Neutrophil (primary cell): ENCODE measurements at regions not wholly inside any gene's neighbourhood (a gene's known extent, or its start where the extent isn't known, plus 50 kb on each side); places are given as distances from the start of the nearest gene placed in this dataset.
"Not testable (repeated sequence)": the region's sequence is repeated elsewhere in the genome, so short reads cannot be mapped to it uniquely, and the experiment has no call there.

ENCODE experiments used
- H3K27ac ChIP-seq: fragments of 200-600 bp; sonication (generic); 2 replicates; pipeline ENCODE4 v1.5.1; 2016; ENCODE audit warnings: mild to moderate bottlenecking, moderate library complexity
- H3K27me3 ChIP-seq: fragments of 200-600 bp; sonication (generic); 2 replicates; pipeline ENCODE4 v1.6.0; 2016; ENCODE audit warnings: mild to moderate bottlenecking
- H3K36me3 ChIP-seq: fragments of 200-600 bp; sonication (generic); 2 replicates; pipeline ENCODE4 v1.5.1; 2017
- H3K4me1 ChIP-seq, 2 experiments: fragments of 200-600 bp in 1 of 2; sonication (generic) in 1 of 2; 1 replicate in 1 of 2; 2 replicates in 1 of 2; pipeline versions ENCODE4 v1.5.1 to v1.6.1; 2013 to 2016; ENCODE audit warnings: low read depth in 1 of 2, low read length in 1 of 2, mild to moderate bottlenecking in 1 of 2, moderate library complexity in 1 of 2; ENCODE audit not compliant: control insufficient read depth in 1 of 2, insufficient read depth in 1 of 2
- H3K4me3 ChIP-seq, 2 experiments: fragments of 200-600 bp in 1 of 2; sonication (generic) in 1 of 2; 1 replicate in 1 of 2; 2 replicates in 1 of 2; pipeline ENCODE4 v1.5.1; 2013 to 2016; ENCODE audit warnings: low read depth in 1 of 2, low read length in 1 of 2, mild to moderate bottlenecking in 1 of 2, moderate library complexity in 1 of 2
- H3K9me3 ChIP-seq: fragments of 200-600 bp; sonication (generic); 2 replicates; pipeline ENCODE4 v1.5.1; 2016
- CTCF ChIP-seq: fragments of 200-600 bp; sonication (generic); IDR thresholded peaks from 2 replicates; pipeline ENCODE4 v1.5.1; 2016; ENCODE audit warnings: antibody characterized with exemption

- Histone ChIP-seq H3K4me1 (no peaks in the 10 kb centered on the region), H3K4me3 (no peak overlapping the region), H3K9me3 (no peaks in the 10 kb centered on the region), H3K27ac (no peak overlapping the region), H3K27me3 (no peaks in the 10 kb centered on the region), H3K36me3 (no peaks in the 10 kb centered on the region)
- TF ChIP-seq CTCF = no peak
These were observed 443.3 kb downstream of the BUD13 start for GRCh38 chr11:116329354-116330090.

GRCh38 chr11:116328851-116329250 is 443.9 kb downstream of the BUD13 start:
- H3K36me3 ChIP-seq = no peaks in the 10 kb centered on the region
- no peak overlapping the region for H3K4me3 ChIP-seq
- H3K9me3 ChIP-seq = no peaks in the 10 kb centered on the region
- TF ChIP-seq CTCF = no peak
- no peaks in the 10 kb centered on the region for H3K27me3 ChIP-seq
- H3K4me1 ChIP-seq = no peaks in the 10 kb centered on the region
- H3K27ac ChIP-seq = no peak overlapping the region

- Histone ChIP-seq H3K4me1 (no peaks in the 10 kb centered on the region), H3K9me3 (no peaks in the 10 kb centered on the region), H3K4me3 (no peak overlapping the region), H3K36me3 (no peaks in the 10 kb centered on the region), H3K27ac (no peak overlapping the region), H3K27me3 (no peaks in the 10 kb centered on the region)
- TF ChIP-seq CTCF = no peak
These were observed 444.4 kb downstream of the BUD13 start for GRCh38 chr11:116328391-116328790.

GRCh38 chr11:116326146-116326545 is 446.6 kb downstream of the BUD13 start:
- no peak overlapping the region for H3K27ac ChIP-seq
- TF ChIP-seq CTCF = no peak
- no peaks in the 10 kb centered on the region for H3K4me1 ChIP-seq
- no peaks in the 10 kb centered on the region for H3K27me3 ChIP-seq
- H3K9me3 ChIP-seq = no peaks in the 10 kb centered on the region
- H3K36me3 ChIP-seq = no peaks in the 10 kb centered on the region
- no peak overlapping the region for H3K4me3 ChIP-seq

GRCh38 chr11:116325247-116325646 is 447.5 kb downstream of the BUD13 start:
- no peaks in the 10 kb centered on the region for H3K9me3 ChIP-seq
- H3K27me3 ChIP-seq = no peaks in the 10 kb centered on the region
- no peaks in the 10 kb centered on the region for H3K4me1 ChIP-seq
- H3K4me3 ChIP-seq = no peak overlapping the region
- no peak for TF ChIP-seq CTCF
- no peak overlapping the region for H3K27ac ChIP-seq
- H3K36me3 ChIP-seq = no peaks in the 10 kb centered on the region

GRCh38 chr11:116324077-116324476 is 448.7 kb downstream of the BUD13 start:
- not testable (repeated sequence) for H3K36me3 ChIP-seq, H3K27ac ChIP-seq, H3K27me3 ChIP-seq, H3K9me3 ChIP-seq, H3K4me1 ChIP-seq, H3K4me3 ChIP-seq
